HG03097 (cell line): ENCODE measurements at regions not wholly inside any gene's neighbourhood (a gene's known extent, or its start where the extent isn't known, plus 50 kb on each side); places are given as distances from the start of the nearest gene placed in this dataset.
"Not testable (repeated sequence)": the region's sequence is repeated elsewhere in the genome, so short reads cannot be mapped to it uniquely, and the experiment has no call there.

Experiments used
- ATAC-seq: cut with Tn5 transposase; IDR thresholded peaks from one replicate; pipeline ENCODE4 v1.9.1; 2021; ENCODE audit not compliant: unreplicated experiment, low FRiP score

DNA sequence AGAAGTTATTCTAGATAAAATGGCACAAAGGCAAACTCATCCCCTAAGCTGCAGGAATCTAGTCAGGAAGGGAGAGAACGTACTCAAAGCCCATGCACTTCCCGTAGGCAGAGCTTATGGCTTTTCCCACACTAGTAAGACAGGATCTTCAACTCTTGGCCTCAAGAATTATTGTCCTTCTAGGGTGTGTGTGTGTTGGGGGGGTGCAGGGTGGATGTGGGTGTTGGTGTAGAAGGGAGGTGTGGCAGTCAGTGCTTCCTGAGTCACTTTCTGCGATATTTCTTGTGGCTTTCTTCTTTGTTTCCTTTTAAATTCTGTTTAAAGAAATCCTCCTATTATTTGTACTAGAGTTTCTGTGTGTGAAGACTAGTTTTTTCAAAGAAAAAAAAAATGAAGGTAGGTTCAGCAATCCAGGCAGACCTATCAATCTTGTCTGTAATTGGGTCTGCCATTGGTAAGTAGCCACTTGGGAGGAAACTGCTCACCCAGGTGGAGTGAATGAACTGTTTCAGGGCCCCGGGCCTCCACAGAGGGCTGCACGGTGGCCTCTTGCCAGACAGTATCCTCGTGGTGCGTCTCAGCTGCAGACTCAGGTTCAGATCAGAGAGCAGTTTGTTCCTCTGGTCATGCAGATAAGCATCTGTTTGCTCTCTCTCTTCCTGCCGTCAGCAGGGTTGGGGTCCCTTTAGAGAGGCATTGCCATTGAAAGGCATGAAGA is 131.9 kb downstream of the NPR3 start:
- no peak for ATAC-seq

DNA sequence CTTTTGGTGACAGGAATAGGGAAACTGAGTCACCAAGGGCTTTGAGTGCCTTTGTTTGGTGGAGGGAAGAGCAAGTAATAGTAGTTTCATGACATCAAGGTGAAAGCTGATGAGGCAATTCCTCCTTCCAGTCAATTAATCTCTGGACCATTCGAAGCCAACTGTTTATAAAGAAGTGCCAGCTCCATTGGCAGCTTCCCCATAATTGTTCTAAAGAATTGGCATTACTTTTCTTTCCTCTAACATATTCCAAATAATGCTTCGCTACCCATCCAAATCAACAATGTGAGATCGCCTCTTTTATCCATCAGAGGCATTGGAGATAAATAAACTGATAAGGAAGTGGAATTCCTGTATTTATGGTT is 132.4 kb downstream of the NPR3 start:
- ATAC-seq, result no peak

GRCh38 chr5:32845171-32845570 is 134.1 kb downstream of the NPR3 start:
- no peak for ATAC-seq

DNA sequence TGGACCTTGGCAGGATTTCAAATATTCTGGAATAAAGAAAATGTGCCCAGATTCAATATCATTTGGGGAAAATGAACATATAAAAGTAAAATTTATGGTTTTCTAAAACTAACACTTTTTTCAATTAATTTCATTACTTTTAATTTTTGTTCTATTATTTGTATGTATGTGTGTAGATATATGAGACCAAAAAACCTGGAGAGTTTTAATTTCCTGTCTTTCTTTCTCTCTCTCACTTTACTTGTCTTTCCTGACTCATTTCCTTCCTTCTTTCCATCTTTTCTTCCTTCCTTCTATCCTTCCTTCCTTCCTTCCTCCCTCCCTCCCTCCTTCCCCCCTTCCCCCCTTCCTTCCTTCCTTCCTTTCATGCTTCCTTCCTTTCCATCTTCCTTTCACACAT is 137.0 kb downstream of the NPR3 start:
- no peak for ATAC-seq

- ATAC-seq, result no peak
These were observed 137.6 kb downstream of the NPR3 start for GRCh38 chr5:32848681-32849080.

DNA sequence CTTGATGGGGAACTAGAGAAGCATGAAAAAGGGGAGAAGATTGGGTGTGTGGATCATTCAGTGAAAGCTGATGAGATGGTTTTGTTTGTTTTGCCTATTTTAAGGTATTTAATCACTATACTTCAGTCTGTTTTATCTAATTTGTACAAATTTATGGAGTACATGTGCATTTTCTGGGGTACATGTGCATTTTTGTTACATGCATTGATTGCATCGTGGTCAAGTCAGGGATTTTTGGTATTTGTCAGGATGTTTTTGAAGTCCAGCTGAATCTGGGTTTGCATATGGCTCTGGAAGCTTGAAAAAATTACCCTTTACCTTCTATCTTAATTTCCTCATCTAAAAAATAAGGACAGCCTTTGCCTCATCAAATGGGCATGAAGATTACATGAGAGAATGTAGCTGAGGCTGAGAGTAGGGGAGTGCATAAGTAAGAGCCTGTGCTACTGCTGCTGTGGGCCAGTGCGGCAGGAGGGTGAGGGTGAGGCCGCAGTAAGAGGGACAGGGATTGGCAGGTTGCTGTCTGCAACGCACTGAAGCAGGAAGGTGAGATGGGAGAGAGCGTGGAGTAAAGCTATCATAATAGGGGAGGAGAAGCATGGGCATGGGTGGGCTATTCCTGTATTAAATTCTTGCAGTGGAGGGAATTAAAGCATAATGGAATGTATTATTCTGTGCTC is 139.8 kb downstream of the NPR3 start:
- no peak for ATAC-seq

GRCh38 chr5:32851559-32852173 is 140.5 kb downstream of the NPR3 start:
- no peak for ATAC-seq

GRCh38 chr5:32852535-32852934 is 141.4 kb downstream of the NPR3 start:
- ATAC-seq, result no peak

GRCh38 chr5:32852976-32853375 is 141.9 kb downstream of the NPR3 start:
- ATAC-seq, result no peak

- ATAC-seq, result no peak
These were observed 143.4 kb downstream of the NPR3 start for GRCh38 chr5:32854473-32854872.

GRCh38 chr5:32859211-32859641 is 148.1 kb downstream of the NPR3 start:
- no peak for ATAC-seq

GRCh38 chr5:32865475-32865874 is 154.4 kb downstream of the NPR3 start:
- no peak for ATAC-seq

DNA sequence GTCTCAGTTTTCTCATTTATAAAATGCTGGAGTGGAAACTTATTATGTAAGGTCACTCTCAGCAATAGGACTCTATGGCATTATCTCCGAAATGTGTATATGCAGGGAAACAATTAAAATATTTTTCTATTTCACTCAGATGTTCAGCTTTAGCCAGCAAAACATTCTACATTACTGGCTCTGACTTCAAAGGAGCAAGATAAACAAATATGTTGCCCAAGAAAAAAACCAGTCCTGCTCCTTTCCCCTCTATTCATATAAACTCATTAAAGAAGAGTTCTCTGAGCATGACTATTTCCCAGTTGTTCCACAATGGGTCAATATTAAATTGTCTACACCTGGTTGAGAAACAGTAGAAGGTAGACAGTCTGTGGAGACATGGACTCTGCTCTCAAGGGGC is 155.0 kb downstream of the NPR3 start:
- ATAC-seq, result no peak

DNA sequence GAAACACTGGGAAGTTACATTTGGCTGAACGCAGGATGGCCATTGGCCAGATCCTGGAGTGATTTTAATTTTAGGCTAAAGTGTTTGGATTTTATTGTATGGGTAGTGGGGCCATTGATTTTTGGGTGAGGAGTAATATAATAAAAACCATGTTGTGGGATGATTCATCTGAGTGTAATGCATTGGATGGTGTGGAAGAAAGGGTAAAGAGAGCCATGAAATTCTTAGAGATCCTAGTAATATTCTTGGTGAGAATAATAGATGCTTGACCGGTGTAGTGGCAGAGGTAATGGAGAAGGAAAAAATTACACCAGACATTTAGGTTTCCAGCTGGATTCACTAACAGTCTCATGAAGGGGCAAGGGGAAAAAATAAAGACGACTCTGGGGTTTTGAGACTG is 158.1 kb downstream of the NPR3 start:
- ATAC-seq, result no peak

- ATAC-seq, result no peak
These were observed 165.7 kb downstream of the NPR3 start for GRCh38 chr5:32876791-32877190.

GRCh38 chr5:32879364-32879763 is 168.2 kb downstream of the NPR3 start:
- not testable (repeated sequence) for ATAC-seq

GRCh38 chr5:32880796-32881195 is 169.7 kb downstream of the NPR3 start:
- no peak for ATAC-seq

DNA sequence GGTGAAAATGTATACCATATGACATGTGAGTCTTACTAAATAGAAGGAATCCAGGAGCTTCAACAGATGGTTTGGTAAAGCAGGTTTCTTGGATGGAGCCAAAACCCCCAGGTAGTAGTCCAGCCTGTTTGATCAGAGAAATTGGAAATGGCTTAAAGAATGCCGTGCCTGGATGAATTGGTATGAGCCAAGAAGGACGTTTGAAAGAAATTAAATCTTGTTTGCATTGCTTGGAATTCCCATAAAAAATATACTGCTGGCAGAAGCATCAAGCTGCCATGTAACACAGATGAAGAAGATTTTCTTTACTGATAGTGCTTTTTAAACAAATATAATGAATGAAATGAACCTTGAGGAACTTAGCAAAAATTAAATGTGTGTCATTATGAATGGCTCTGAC is 176.3 kb downstream of the NPR3 start:
- ATAC-seq, result no peak

- ATAC-seq, result no peak
These were observed 178.0 kb downstream of the NPR3 start for GRCh38 chr5:32889078-32889477.

- ATAC-seq, result no peak
These were observed 192.5 kb downstream of the NPR3 start for GRCh38 chr5:32903613-32904012.

GRCh38 chr5:32908641-32909040 is 197.5 kb downstream of the NPR3 start:
- no peak for ATAC-seq

DNA sequence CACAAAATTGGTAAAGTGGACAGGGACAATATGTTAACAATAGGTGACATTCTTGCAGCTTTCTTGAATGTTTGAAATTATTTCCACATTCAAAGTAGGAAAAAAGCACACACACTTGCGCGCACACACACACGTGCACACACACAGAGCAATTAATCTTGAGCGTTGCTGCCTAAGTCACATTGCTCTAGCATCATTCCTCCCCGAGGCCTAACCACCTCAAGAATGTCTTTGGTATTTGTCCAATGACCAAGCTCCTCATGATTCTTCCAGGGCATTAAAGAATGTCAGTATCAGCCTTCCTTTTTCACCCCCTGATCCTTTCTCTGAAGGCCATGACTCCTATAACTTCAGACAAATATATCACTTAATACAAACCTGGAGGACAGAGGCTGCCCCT is 198.1 kb downstream of the NPR3 start:
- ATAC-seq, result no peak
